Right ventricle myocardium inferior (tissue), 1 donor: ENCODE measurements at regions not wholly inside any gene's neighbourhood (a gene's known extent, or its start where the extent isn't known, plus 50 kb on each side); places are given as distances from the start of the nearest gene placed in this dataset.
"Not testable (repeated sequence)": the region's sequence is repeated elsewhere in the genome, so short reads cannot be mapped to it uniquely, and the experiment has no call there.

ENCODE experiments used
- ATAC-seq: fragments of 200-7000 bp; cut with Tn5 transposase; one replicate; pipeline ENCODE4 v1.9.1; 2020; ENCODE audit warnings: mild to moderate bottlenecking, moderate library complexity
- DNase-seq: peaks from one replicate; pipeline ENCODE4 v3.0.0; 2021; ENCODE audit errors: missing footprints
- intact Hi-C: fragments of 100-400 bp; cut with DNase I; formaldehyde crosslinking; loops from one replicate; pipeline ENCODE4 v1.11.0; 2022
- donor health status: DM: no; HTN: yes; CAD: no; lungs with severe emphysema.

- intact Hi-C loops = no loop called here
- DNase-seq (no peak), ATAC-seq (no peak)
Observed at GRCh38 chr6:78538002-78538401, 329.3 kb upstream of the IRAK1BP1 start.

DNA sequence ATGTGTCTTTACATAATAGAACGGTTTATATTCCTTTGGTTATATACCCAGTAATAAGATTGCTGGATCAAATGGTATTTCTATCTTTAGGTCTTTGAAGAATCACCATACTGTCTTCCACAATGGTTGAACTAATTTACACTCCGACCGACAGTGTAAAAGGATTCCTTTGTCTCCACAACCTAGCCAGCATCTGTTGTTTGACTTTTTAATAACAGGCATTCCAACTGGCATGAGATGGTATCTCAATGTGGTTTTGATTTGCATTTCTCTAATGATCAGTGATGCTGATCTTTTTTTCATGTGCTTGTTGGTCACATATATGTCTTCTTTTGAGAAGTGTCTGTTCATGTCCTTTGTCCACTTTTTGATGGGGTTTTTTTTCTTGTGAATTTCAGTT is 319.7 kb upstream of the IRAK1BP1 start:
- ATAC-seq, intact Hi-C loops, DNase-seq: not testable (repeated sequence)

GRCh38 chr6:78551361-78551760 is 316.0 kb upstream of the IRAK1BP1 start:
- DNase-seq (no peak), ATAC-seq (no peak)
- intact Hi-C loops = no loop called here

- ATAC-seq = no peak
- intact Hi-C loops = no loop called here
- DNase-seq = no peak
Observed at GRCh38 chr6:78552435-78552834, 314.9 kb upstream of the IRAK1BP1 start.

DNA sequence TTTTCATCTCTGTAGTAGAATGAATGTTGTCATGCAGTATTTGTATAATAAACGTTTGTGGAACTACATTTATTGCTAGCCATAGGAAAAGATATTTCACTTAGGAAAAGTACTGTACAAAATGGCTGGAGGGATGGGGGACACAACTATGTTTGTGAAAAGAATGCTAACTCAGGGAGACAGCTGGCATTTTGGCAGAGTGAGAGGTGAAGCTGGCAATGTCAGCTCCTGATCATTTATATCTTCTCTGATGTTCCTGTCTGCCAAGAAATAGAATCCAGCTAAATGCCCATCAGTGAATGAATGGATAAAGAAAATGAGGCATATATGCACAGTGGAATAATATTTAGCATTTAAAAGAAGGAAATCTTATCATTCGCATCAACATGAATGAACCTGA is 313.0 kb upstream of the IRAK1BP1 start:
- ATAC-seq = no peak
- no peak for DNase-seq
- intact Hi-C loops = no loop called here

DNA sequence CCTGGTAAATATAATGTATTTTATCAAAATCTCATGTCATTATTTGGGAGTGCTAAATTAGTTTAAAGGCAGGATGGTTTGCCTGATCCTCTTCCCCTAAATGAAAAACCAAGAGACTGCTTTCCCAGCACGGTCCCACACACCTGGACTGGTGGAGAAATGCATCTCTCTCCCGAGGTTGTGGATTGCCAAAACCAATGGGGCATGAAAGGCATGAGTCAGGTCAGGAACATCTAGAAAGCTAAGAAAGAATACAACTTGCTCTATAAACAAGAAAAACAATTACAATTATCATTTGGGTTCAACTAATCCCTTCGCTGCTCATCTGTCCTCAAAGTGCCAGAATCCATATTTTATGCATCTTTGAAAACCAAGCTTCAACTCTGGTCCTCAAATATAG is 308.3 kb upstream of the IRAK1BP1 start:
- intact Hi-C loops = no loop called here
- ATAC-seq (no peak), DNase-seq (no peak)

DNA sequence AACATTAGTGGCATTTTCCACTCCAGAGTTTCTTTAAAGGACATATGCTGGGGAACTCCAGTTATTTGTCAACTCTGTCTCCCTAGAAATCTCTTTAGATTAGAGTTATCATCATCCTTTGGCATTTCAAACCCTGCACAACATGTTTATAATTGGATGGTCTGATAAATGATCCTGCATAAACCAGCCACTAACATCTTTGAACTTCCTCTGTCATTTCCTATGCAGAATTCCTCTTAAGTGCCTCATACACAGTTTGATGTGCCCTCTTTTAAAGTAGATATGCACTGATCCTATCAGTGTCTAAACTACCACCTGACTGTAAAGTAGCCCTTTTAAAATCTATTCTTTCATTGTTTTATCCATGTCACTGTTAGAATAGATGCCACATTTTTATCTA is 306.3 kb upstream of the IRAK1BP1 start:
- DNase-seq (no peak), ATAC-seq (no peak)
- intact Hi-C loops = no loop called here

- ATAC-seq (no peak), DNase-seq (no peak)
- intact Hi-C loops = no loop called here
Observed at GRCh38 chr6:78565997-78566396, 301.4 kb upstream of the IRAK1BP1 start.

GRCh38 chr6:78570044-78570443 is 297.3 kb upstream of the IRAK1BP1 start:
- intact Hi-C loops = no loop called here
- DNase-seq = no peak
- no peak for ATAC-seq

DNA sequence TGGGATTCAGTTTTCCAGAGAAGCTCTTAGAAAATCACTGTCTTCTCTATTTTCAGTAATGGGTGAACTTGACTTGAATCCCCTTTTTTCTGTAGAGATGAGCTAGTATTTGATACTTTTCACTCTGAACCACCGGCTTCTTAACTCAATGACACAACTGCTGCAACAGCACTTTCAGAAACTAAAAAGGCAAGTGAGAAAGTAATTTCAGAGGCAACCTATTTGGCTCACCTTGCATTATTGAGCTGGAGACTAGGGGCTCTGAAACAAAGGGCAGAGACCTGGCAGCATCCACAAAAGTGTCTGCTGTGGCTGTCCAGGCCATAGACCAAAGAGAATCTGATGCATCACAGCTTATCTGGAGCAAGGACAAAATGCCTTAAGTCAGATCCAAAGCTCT is 289.8 kb upstream of the IRAK1BP1 start:
- ATAC-seq (no peak), DNase-seq (no peak)
- intact Hi-C loops = no loop called here

DNA sequence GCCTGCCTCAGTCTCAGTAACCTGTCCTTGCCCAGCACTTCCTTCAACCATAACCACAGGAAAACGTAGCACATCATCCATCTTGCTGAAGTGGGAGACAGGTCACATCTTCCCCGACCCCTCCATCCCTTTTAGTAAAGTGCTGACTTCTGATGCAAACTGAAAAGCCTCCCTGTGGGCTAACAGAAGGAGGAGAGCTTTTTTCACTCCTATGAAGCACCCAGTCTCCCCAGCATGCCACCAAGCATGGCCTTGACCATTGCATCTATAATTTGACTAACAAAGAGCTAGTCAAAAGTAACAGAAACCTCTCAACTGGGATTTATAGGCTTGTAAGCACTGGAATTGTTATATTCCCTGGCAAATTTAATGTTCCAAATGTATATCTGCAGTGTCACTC is 288.9 kb upstream of the IRAK1BP1 start:
- intact Hi-C loops = no loop called here
- no peak for DNase-seq
- no peak for ATAC-seq

- ATAC-seq (no peak), DNase-seq (no peak)
- intact Hi-C loops = no loop called here
Observed at GRCh38 chr6:78580923-78581322, 286.4 kb upstream of the IRAK1BP1 start.

DNA sequence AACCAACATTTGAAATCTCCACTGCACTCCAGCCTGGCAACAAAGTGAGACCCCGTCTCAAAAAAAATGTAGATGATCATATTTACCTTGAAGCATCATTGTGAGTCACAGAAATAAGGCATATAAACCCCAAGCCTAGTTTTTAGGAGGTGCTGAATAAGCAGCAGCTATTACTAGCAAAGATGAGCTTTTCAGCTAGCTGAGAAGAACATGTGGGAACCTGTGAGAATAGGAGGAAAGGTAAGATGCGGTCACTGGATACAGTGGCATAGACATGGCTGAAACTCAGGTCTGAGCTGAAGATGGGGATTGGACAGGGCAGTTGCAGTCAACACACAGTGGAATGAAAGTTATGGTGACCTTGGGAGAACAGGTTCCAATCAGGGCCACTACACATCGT is 284.3 kb upstream of the IRAK1BP1 start:
- DNase-seq = no peak
- ATAC-seq = no peak
- intact Hi-C loops = no loop called here

- intact Hi-C loops = no loop called here
- ATAC-seq (no peak), DNase-seq (no peak)
Observed at GRCh38 chr6:78589436-78589835, 277.9 kb upstream of the IRAK1BP1 start.

- intact Hi-C loops = no loop called here
- no peak for DNase-seq
- no peak for ATAC-seq
Observed at GRCh38 chr6:78593898-78594667, 273.3 kb upstream of the IRAK1BP1 start.

DNA sequence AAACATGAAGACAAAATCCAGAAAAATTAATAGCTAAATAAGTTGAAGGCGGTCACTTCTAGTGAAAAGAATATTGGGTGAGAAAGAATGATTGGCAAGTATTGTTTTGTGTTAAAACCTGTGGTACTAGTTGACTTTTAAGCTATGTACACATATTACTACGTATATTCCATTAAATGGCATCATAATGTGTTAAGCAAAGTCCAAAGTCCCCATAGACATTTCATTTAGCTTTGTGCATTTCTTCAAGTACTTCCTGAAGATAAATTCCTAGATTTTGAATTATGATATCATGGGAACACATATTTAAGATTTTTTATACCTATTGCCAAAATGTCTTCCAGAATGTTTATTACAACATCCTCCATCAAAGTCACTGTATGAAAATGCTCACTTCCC is 272.7 kb upstream of the IRAK1BP1 start:
- ATAC-seq (no peak), DNase-seq (no peak)
- intact Hi-C loops = no loop called here

DNA sequence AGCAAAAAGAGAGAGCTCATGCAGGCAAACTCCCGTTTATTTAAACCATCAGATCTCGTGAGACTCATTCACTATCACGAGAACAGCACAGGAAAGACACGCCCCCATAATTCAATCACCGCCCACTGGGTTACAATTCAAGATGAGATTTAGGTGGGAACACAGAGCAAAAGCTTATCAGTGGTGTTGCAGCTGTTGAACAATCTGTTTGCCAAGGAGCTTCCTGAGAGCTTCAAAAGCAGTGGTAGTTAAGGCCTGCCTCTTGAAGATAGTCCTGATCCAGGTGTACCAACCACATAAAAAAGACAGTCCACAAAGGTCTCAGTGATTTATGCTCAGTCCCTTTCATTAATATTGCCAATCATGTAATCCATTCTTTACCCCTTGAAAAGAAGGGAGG is 269.4 kb upstream of the IRAK1BP1 start:
- ATAC-seq (no peak), DNase-seq (no peak)
- intact Hi-C loops = no loop called here

- no peak for ATAC-seq
- DNase-seq = no peak
- intact Hi-C loops = no loop called here
Observed at GRCh38 chr6:78598966-78599365, 268.4 kb upstream of the IRAK1BP1 start.

DNA sequence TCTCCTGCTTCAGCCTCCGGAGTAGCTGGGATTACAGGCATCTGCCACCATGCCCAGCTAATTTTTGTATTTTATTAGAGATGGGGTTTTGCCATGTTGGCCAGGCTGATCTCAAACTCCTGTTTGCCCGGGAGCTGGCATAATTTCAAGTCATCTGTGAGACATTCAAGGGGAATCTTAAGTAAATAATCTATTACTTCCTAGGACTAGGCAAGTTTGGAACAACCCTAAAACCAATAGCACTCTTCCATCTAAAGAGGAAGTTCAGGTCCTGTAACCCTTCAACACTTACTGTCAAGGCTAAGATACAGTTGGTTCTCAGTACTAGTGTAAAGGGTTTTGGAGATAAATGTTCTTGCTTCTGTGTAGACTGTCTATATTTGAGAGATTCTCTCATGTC is 267.8 kb upstream of the IRAK1BP1 start:
- ATAC-seq (no peak), DNase-seq (no peak)
- intact Hi-C loops = no loop called here

- no peak for ATAC-seq
Observed at GRCh38 chr6:78605909-78606446, 261.4 kb upstream of the IRAK1BP1 start.

DNA sequence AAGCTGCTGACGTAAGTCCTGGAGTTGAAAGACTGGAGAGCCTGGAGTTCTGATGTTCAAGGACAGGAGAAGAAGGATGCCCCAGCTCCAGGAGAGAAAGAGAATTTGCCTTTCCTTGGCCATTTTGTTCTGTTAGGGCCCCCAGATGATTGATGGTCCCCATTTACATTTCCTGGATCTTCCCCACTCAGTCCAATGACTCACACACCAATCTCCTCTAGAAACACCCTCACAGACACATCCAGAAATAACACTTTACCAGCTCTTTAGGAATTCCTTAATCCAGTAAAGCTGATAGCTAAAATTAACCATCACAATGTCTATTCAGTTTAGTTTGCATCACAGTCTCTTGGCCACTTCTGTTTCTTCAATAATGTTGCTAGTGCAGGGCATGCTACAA is 260.2 kb upstream of the IRAK1BP1 start:
- no peak for ATAC-seq
- DNase-seq = no peak
- intact Hi-C loops = no loop called here

More at GRCh38 chr6:78605909-78606446, 261.4 kb upstream of the IRAK1BP1 start:
- DNase-seq = no peak
- intact Hi-C loops = no loop called here
